ENCODE measurements at regions not wholly inside any gene's neighbourhood (a gene's known extent, or its start where the extent isn't known, plus 50 kb on each side); places are given as distances from the start of the nearest gene placed in this dataset.
"Not testable (repeated sequence)": the region's sequence is repeated elsewhere in the genome, so short reads cannot be mapped to it uniquely, and the experiment has no call there.

GRCh38 chr2:145909175-145909755 lies 1389.3 kb upstream of the ZEB2 start:
- H3K36me3 Mint-ChIP-seq (ENCODE audit: low read depth): no peaks in the 10 kb centered on the region
- no peak for ATAC-seq

GRCh38 chr2:145906354-145906753 lies 1386.4 kb upstream of the ZEB2 start:
- H3K36me3 Mint-ChIP-seq (ENCODE audit: low read depth): no peaks in the 10 kb centered on the region
- no peaks in the 10 kb centered on the region for H3K9me3 ChIP-seq (ENCODE audit: control insufficient read depth, low read length, poor library complexity, severe bottlenecking)
- H3K27me3 Mint-ChIP-seq: no peaks in the 10 kb centered on the region
- H3K27ac Mint-ChIP-seq: no peak overlapping the region
- DNase-seq: no peak
- no peak overlapping the region for H3K4me3 Mint-ChIP-seq
- no peaks in the 10 kb centered on the region for H3K4me1 Mint-ChIP-seq
- no peak for ATAC-seq

More at GRCh38 chr2:145909175-145909755, 1389.3 kb upstream of the ZEB2 start:
- no peaks in the 10 kb centered on the region for H3K9me3 ChIP-seq (ENCODE audit: control insufficient read depth, low read length, poor library complexity, severe bottlenecking)
- H3K4me1 Mint-ChIP-seq: no peaks in the 10 kb centered on the region
- no peaks in the 10 kb centered on the region for H3K27me3 Mint-ChIP-seq
- H3K27ac Mint-ChIP-seq: no peak overlapping the region
- H3K4me3 Mint-ChIP-seq: no peak overlapping the region
- DNase-seq: no peak

- Mint-ChIP-seq H3K27me3 (no peaks in the 10 kb centered on the region), H3K4me3 (no peak overlapping the region), H3K36me3 (ENCODE audit: low read depth) (no peaks in the 10 kb centered on the region), H3K4me1 (no peaks in the 10 kb centered on the region), H3K27ac (no peak overlapping the region)
- no peak for ATAC-seq
- no peak for DNase-seq
- H3K9me3 ChIP-seq (ENCODE audit: control insufficient read depth, low read length, poor library complexity, severe bottlenecking): no peaks in the 10 kb centered on the region
These were observed 1385.5 kb upstream of the ZEB2 start for GRCh38 chr2:145905371-145905770.

- no peaks in the 10 kb centered on the region for H3K9me3 ChIP-seq (ENCODE audit: control insufficient read depth, low read length, poor library complexity, severe bottlenecking)
- DNase-seq: no peak
- no peak for ATAC-seq
- H3K27me3 Mint-ChIP-seq: no peaks in the 10 kb centered on the region
- H3K36me3 Mint-ChIP-seq (ENCODE audit: low read depth): no peaks in the 10 kb centered on the region
- no peaks in the 10 kb centered on the region for H3K4me1 Mint-ChIP-seq
- no peak overlapping the region for H3K4me3 Mint-ChIP-seq
- H3K27ac Mint-ChIP-seq: no peak overlapping the region
These were observed 1377.2 kb upstream of the ZEB2 start for GRCh38 chr2:145897151-145897550.

GRCh38 chr2:145887915-145888314 lies 1368.0 kb upstream of the ZEB2 start:
- DNase-seq (no peak), ATAC-seq (no peak)
- no peaks in the 10 kb centered on the region for H3K36me3 Mint-ChIP-seq (ENCODE audit: low read depth)
- H3K4me3 Mint-ChIP-seq: no peak overlapping the region
- H3K4me1 Mint-ChIP-seq: no peaks in the 10 kb centered on the region
- H3K9me3 ChIP-seq (ENCODE audit: control insufficient read depth, low read length, poor library complexity, severe bottlenecking): no peaks in the 10 kb centered on the region
- H3K27ac Mint-ChIP-seq: no peak overlapping the region
- no peaks in the 10 kb centered on the region for H3K27me3 Mint-ChIP-seq

DNA sequence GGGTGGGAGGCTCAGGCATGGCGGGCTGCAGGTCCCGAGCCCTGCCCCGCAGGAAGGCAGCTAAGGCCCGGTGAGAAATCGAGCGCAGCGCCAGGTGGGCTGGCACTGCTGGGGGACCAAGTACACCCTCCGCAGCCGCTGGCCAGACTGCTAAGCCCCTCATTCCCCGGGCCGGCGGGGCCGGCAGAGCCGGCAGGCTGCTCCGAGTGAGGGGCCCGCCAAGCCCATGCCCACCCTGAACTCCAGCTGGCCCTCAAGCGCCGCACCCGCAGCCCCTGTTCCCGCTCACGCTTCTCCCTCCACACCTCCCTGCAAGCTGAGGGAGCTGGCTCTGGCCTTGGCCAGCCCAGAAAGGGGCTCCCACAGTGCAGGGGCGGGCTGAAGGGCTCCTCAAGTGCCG lies 1361.1 kb upstream of the ZEB2 start:
- ATAC-seq, H3K27ac Mint-ChIP-seq: not testable (repeated sequence)

GRCh38 chr2:145875016-145875415 lies 1355.1 kb upstream of the ZEB2 start:
- DNase-seq (no peak), ATAC-seq (no peak)
- no peaks in the 10 kb centered on the region for H3K27me3 Mint-ChIP-seq
- H3K4me3 Mint-ChIP-seq: no peak overlapping the region
- no peaks in the 10 kb centered on the region for H3K36me3 Mint-ChIP-seq (ENCODE audit: low read depth)
- no peaks in the 10 kb centered on the region for H3K9me3 ChIP-seq (ENCODE audit: control insufficient read depth, low read length, poor library complexity, severe bottlenecking)
- H3K4me1 Mint-ChIP-seq: no peaks in the 10 kb centered on the region
- no peak overlapping the region for H3K27ac Mint-ChIP-seq

More for the DNA sequence above, 1361.1 kb upstream of the ZEB2 start:
- H3K36me3 Mint-ChIP-seq (ENCODE audit: low read depth); H3K4me3 Mint-ChIP-seq; H3K9me3 ChIP-seq (ENCODE audit: control insufficient read depth, low read length, poor library complexity, severe bottlenecking); H3K4me1 Mint-ChIP-seq; DNase-seq; H3K27me3 Mint-ChIP-seq: not testable (repeated sequence)

GRCh38 chr2:145874466-145874865 lies 1354.5 kb upstream of the ZEB2 start:
- Mint-ChIP-seq H3K36me3 (ENCODE audit: low read depth) (no peaks in the 10 kb centered on the region), H3K4me3 (no peak overlapping the region), H3K27ac (no peak overlapping the region), H3K4me1 (no peaks in the 10 kb centered on the region), H3K27me3 (no peaks in the 10 kb centered on the region)
- DNase-seq (no peak), ATAC-seq (no peak)
- no peaks in the 10 kb centered on the region for H3K9me3 ChIP-seq (ENCODE audit: control insufficient read depth, low read length, poor library complexity, severe bottlenecking)

DNA sequence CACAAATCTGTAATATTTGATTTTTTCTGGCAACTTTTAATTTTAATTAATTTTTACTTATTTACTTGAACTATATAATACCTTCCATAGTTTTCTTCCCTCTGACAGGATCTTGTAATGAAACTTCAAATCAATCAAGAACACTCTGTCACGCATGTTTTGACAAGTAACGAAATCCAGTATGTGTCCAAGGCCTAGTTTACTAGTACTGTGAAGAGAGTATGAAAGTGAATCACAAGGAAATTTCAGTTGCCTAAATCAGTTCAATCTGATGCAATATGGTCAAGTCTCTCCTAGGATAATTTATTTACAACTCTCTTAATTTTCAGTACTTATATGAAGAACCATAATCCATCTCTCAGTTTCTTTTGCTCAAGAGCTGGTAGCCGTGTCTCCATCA lies 1344.6 kb upstream of the ZEB2 start:
- Mint-ChIP-seq H3K27me3 (no peaks in the 10 kb centered on the region), H3K36me3 (ENCODE audit: low read depth) (no peaks in the 10 kb centered on the region), H3K4me1 (no peaks in the 10 kb centered on the region), H3K27ac (no peak overlapping the region), H3K4me3 (no peak overlapping the region)
- DNase-seq (no peak), ATAC-seq (no peak)
- no peaks in the 10 kb centered on the region for H3K9me3 ChIP-seq (ENCODE audit: control insufficient read depth, low read length, poor library complexity, severe bottlenecking)

- no peaks in the 10 kb centered on the region for H3K9me3 ChIP-seq (ENCODE audit: control insufficient read depth, low read length, poor library complexity, severe bottlenecking)
- Mint-ChIP-seq H3K36me3 (ENCODE audit: low read depth) (no peaks in the 10 kb centered on the region), H3K27me3 (no peaks in the 10 kb centered on the region), H3K27ac (no peak overlapping the region), H3K4me1 (no peaks in the 10 kb centered on the region), H3K4me3 (no peak overlapping the region)
- DNase-seq (no peak), ATAC-seq (no peak)
These were observed 1342.0 kb upstream of the ZEB2 start for GRCh38 chr2:145861940-145862339.

GRCh38 chr2:145860083-145860482 lies 1340.2 kb upstream of the ZEB2 start:
- no peaks in the 10 kb centered on the region for H3K4me1 Mint-ChIP-seq
- no peaks in the 10 kb centered on the region for H3K36me3 Mint-ChIP-seq (ENCODE audit: low read depth)
- H3K27me3 Mint-ChIP-seq: no peaks in the 10 kb centered on the region
- no peak overlapping the region for H3K27ac Mint-ChIP-seq
- no peaks in the 10 kb centered on the region for H3K9me3 ChIP-seq (ENCODE audit: control insufficient read depth, low read length, poor library complexity, severe bottlenecking)
- no peak for ATAC-seq
- DNase-seq: no peak
- no peak overlapping the region for H3K4me3 Mint-ChIP-seq

DNA sequence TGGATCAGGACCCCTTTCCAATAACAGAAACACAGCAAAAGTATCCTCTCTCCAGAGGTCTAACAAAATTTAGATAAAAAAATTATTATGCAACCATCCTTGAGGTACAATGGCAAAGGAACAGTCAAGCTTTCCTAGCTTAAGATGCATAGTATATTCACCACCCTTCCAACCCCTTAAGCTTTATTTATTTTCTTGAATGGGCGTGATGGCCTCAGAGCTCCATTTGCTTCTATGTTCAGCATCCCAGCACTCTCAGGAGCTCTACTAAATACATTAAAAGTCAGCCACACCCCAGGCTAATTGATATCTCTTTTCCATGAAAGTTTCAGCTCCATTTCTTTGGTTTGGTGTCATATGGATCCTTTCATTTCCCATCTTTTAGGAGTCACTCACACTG lies 1335.2 kb upstream of the ZEB2 start:
- ATAC-seq (no peak), DNase-seq (no peak)
- H3K36me3 Mint-ChIP-seq (ENCODE audit: low read depth): no peaks in the 10 kb centered on the region
- no peaks in the 10 kb centered on the region for H3K4me1 Mint-ChIP-seq
- H3K4me3 Mint-ChIP-seq: no peak overlapping the region
- H3K9me3 ChIP-seq (ENCODE audit: control insufficient read depth, low read length, poor library complexity, severe bottlenecking): no peaks in the 10 kb centered on the region
- no peaks in the 10 kb centered on the region for H3K27me3 Mint-ChIP-seq
- no peak overlapping the region for H3K27ac Mint-ChIP-seq

- no peaks in the 10 kb centered on the region for H3K27me3 Mint-ChIP-seq
- no peak overlapping the region for H3K27ac Mint-ChIP-seq
- no peak for DNase-seq
- H3K4me1 Mint-ChIP-seq: no peaks in the 10 kb centered on the region
- H3K9me3 ChIP-seq (ENCODE audit: control insufficient read depth, low read length, poor library complexity, severe bottlenecking): no peaks in the 10 kb centered on the region
- no peaks in the 10 kb centered on the region for H3K36me3 Mint-ChIP-seq (ENCODE audit: low read depth)
- ATAC-seq: no peak
- peak overlapping the region; percentile 7 for H3K4me3 Mint-ChIP-seq
These were observed 1334.3 kb upstream of the ZEB2 start for GRCh38 chr2:145854039-145854755.

- Mint-ChIP-seq H3K27ac (no peak overlapping the region), H3K4me3 (no peak overlapping the region), H3K27me3 (no peaks in the 10 kb centered on the region), H3K36me3 (ENCODE audit: low read depth) (no peaks in the 10 kb centered on the region), H3K4me1 (no peaks in the 10 kb centered on the region)
- ATAC-seq: no peak
- DNase-seq: no peak
- no peaks in the 10 kb centered on the region for H3K9me3 ChIP-seq (ENCODE audit: control insufficient read depth, low read length, poor library complexity, severe bottlenecking)
These were observed 1331.8 kb upstream of the ZEB2 start for GRCh38 chr2:145851730-145852129.
